ENCODE measurements at regions not wholly inside any gene's neighbourhood (a gene's known extent, or its start where the extent isn't known, plus 50 kb on each side); places are given as distances from the start of the nearest gene placed in this dataset.

- DNase-seq, result no peak
These were observed 455.6 kb upstream of the AKR1E2 start for GRCh38 chr10:4370376-4370775.

GRCh38 chr10:4361581-4361980 lies 464.4 kb upstream of the AKR1E2 start:
- no peak for DNase-seq

- DNase-seq, result no peak
These were observed 467.0 kb upstream of the AKR1E2 start for GRCh38 chr10:4359003-4359402.

- no peak for DNase-seq
These were observed 468.1 kb upstream of the AKR1E2 start for GRCh38 chr10:4357911-4358310.

GRCh38 chr10:4355350-4355749 lies 470.7 kb upstream of the AKR1E2 start:
- no peak for DNase-seq

- no peak for DNase-seq
These were observed 471.6 kb upstream of the AKR1E2 start for GRCh38 chr10:4354382-4354812.

- DNase-seq, result no peak
These were observed 472.0 kb upstream of the AKR1E2 start for GRCh38 chr10:4353964-4354363.

GRCh38 chr10:4353059-4353655 lies 472.9 kb upstream of the AKR1E2 start:
- DNase-seq, result no peak

- no peak for DNase-seq
These were observed 473.5 kb upstream of the AKR1E2 start for GRCh38 chr10:4352414-4352961.

GRCh38 chr10:4351723-4352413 lies 474.1 kb upstream of the AKR1E2 start:
- DNase-seq, result no peak

- DNase-seq, result no peak
These were observed 478.6 kb upstream of the AKR1E2 start for GRCh38 chr10:4347397-4347796.

- DNase-seq, result no peak
These were observed 479.9 kb upstream of the AKR1E2 start for GRCh38 chr10:4345877-4346646.

- DNase-seq, result peak; percentile 50 to 55
These were observed 481.5 kb upstream of the AKR1E2 start for GRCh38 chr10:4344492-4344994.

GRCh38 chr10:4343873-4344272 lies 482.1 kb upstream of the AKR1E2 start:
- no peak for DNase-seq

- DNase-seq, result no peak
These were observed 482.9 kb upstream of the AKR1E2 start for GRCh38 chr10:4343091-4343490.

GRCh38 chr10:4338768-4339167 lies 487.2 kb upstream of the AKR1E2 start:
- no peak for DNase-seq

GRCh38 chr10:4337563-4337962 lies 488.4 kb upstream of the AKR1E2 start:
- DNase-seq, result no peak

- DNase-seq, result no peak
These were observed 491.1 kb upstream of the AKR1E2 start for GRCh38 chr10:4334871-4335270.

GRCh38 chr10:4334015-4334414 lies 492.0 kb upstream of the AKR1E2 start:
- no peak for DNase-seq

- no peak for DNase-seq
These were observed 492.5 kb upstream of the AKR1E2 start for GRCh38 chr10:4333459-4333894.

GRCh38 chr10:4332764-4333458 lies 493.1 kb upstream of the AKR1E2 start:
- no peak for DNase-seq

- DNase-seq, result no peak
These were observed 494.9 kb upstream of the AKR1E2 start for GRCh38 chr10:4331150-4331549.

- DNase-seq, result no peak
These were observed 495.4 kb upstream of the AKR1E2 start for GRCh38 chr10:4330636-4331035.
